MM.1S (cell line): ENCODE measurements at regions not wholly inside any gene's neighbourhood (a gene's known extent, or its start where the extent isn't known, plus 50 kb on each side); places are given as distances from the start of the nearest gene placed in this dataset.

ENCODE experiments used
- EZH2phosphoT487 ChIP-seq: fragments of 300-600 bp; sonication (generic); IDR thresholded peaks from 2 replicates; pipeline ENCODE4 v1.6.1; 2018; ENCODE audit warnings: antibody characterized with exemption, low read length
- TF ChIP-seq, protein P1 (sequence below): fragments of 300-600 bp; sonication (generic); IDR thresholded peaks from 2 replicates; pipeline ENCODE4 v1.5.1; 2016; ENCODE audit warnings: antibody characterized with exemption, low read length, mixed read lengths

DNA sequence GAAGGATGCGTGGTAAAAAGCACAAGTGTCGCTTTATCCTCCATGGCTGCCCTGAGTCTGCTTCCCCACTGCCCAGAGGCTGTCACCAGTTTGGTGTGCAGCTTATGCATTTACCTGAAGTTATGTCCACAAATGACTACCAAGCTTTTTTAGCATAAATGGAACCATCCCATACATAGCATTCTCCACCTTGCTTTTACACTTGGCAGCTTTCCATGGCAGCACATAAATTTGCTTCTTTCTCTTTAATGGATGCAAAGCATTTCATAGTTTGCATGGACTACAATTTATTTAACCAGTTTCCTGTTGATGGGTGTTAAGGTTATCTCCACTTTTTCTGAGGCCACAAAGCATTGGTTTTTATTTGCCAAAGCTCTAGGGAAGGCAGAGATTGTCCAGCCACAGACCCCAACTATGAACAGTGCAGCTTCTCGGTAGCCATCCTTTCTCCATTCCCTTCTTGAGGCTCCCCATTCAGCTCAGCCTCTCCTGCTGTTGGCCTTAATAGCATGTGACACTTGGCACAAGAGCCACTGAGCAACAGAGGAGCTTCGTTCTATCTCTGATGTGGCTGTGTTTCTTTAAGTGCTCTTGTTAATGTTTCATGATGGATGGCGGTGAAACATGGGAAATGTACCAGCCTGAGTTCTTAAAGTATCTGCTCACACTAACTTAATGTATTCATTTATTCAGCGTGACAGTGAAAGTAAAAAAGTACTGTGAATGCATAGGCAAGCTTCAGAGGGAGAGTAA lies 59.8 kb upstream of the NAV2 start:
- TF ChIP-seq, protein P1, sequence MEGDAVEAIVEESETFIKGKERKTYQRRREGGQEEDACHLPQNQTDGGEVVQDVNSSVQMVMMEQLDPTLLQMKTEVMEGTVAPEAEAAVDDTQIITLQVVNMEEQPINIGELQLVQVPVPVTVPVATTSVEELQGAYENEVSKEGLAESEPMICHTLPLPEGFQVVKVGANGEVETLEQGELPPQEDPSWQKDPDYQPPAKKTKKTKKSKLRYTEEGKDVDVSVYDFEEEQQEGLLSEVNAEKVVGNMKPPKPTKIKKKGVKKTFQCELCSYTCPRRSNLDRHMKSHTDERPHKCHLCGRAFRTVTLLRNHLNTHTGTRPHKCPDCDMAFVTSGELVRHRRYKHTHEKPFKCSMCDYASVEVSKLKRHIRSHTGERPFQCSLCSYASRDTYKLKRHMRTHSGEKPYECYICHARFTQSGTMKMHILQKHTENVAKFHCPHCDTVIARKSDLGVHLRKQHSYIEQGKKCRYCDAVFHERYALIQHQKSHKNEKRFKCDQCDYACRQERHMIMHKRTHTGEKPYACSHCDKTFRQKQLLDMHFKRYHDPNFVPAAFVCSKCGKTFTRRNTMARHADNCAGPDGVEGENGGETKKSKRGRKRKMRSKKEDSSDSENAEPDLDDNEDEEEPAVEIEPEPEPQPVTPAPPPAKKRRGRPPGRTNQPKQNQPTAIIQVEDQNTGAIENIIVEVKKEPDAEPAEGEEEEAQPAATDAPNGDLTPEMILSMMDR, result no peak
- no peak for TF ChIP-seq EZH2phosphoT487
